Fibroblast of villous mesenchyme (primary cell): ENCODE measurements at regions not wholly inside any gene's neighbourhood (a gene's known extent, or its start where the extent isn't known, plus 50 kb on each side); places are given as distances from the start of the nearest gene placed in this dataset.

Experiments
- DNase-seq: peaks from one replicate; pipeline ENCODE4 v3.0.0-alpha.2; 2010; ENCODE audit warnings: low read depth
- H3K4me3 ChIP-seq: 2 replicates; pipeline ENCODE4 v1.5.1; 2011; ENCODE audit warnings: low read depth, mild to moderate bottlenecking, low read length
- TF ChIP-seq, protein P1 (sequence below): IDR thresholded peaks from 2 replicates; pipeline ENCODE4 v1.5.1; 2012; ENCODE audit warnings: low read depth, mild to moderate bottlenecking, low read length; ENCODE audit not compliant: insufficient read depth

- TF ChIP-seq, protein P1, sequence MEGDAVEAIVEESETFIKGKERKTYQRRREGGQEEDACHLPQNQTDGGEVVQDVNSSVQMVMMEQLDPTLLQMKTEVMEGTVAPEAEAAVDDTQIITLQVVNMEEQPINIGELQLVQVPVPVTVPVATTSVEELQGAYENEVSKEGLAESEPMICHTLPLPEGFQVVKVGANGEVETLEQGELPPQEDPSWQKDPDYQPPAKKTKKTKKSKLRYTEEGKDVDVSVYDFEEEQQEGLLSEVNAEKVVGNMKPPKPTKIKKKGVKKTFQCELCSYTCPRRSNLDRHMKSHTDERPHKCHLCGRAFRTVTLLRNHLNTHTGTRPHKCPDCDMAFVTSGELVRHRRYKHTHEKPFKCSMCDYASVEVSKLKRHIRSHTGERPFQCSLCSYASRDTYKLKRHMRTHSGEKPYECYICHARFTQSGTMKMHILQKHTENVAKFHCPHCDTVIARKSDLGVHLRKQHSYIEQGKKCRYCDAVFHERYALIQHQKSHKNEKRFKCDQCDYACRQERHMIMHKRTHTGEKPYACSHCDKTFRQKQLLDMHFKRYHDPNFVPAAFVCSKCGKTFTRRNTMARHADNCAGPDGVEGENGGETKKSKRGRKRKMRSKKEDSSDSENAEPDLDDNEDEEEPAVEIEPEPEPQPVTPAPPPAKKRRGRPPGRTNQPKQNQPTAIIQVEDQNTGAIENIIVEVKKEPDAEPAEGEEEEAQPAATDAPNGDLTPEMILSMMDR, result no peak
- peak; percentile 39 for DNase-seq
- H3K4me3 ChIP-seq, result no peak overlapping the region
Measured at GRCh38 chr10:91054325-91054724, 133.4 kb upstream of the ANKRD1 start.

DNA sequence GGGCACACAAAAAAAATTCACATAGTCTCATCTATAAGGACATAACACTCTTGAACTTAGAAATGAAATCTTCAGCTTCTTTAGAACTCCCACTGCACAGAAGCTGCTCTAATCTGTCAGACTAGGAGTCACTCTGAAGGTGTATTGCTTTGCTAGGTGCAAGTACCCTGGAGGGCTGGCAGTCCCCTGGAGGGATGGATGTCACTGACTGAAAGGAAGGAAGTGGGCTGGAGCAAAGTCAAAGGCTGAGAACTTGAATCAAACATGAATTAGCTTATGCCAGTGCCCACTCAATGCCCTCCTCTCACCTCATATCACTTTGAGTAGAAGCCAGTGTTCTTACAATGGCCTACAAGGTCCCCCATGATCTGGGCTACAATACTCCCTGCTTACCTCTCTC, 140.3 kb upstream of the ANKRD1 start:
- TF ChIP-seq, protein P1, result no peak
- no peak for DNase-seq
- H3K4me3 ChIP-seq, result no peak overlapping the region

DNA sequence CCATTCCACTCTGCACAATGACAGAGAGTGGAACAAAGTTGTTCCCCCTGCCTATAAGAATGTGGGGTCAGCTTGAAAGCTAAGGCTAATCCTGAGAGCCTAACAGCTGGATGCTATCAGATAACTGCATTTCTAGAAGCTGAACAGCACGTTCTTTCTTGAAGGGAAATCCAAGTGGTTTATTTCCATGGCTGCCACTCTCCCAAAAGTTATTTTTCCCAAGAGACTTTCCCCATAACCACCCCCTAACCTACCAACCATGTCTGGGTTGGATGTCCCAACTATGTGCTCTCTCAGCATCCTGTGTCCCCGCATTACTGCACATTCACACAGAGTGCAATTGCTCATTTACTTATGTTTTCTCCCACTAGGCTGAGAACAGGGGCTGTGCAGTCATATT, 140.7 kb upstream of the ANKRD1 start:
- no peak overlapping the region for H3K4me3 ChIP-seq
- TF ChIP-seq, protein P1, result no peak
- peak; percentile 52 for DNase-seq

GRCh38 chr10:91062091-91062490, 141.2 kb upstream of the ANKRD1 start:
- H3K4me3 ChIP-seq, result no peak overlapping the region
- TF ChIP-seq, protein P1, result no peak
- no peak for DNase-seq

DNA sequence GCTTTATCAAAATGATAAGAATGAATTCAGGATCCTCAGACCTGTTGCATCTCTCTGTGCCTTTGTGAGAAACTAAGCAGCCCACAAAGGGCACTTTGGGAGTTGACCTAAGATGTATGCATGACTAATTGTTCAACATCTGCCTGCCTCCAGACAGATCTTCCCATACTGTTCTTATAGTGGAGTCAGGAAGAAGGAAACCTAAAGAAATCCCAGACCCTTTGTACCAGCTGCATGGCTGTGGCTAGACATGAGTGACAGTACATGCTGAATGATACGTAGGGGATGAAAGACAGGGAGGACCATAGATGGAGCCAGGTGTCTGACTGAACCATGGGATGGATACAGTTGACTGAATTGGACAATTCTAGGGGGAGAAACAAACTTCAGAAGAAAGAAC, 148.7 kb upstream of the PCGF5 start:
- TF ChIP-seq, protein P1, result no peak
- DNase-seq, result no peak
- no peak overlapping the region for H3K4me3 ChIP-seq

- H3K4me3 ChIP-seq, result no peak overlapping the region
- TF ChIP-seq, protein P1, result no peak
- DNase-seq, result peak; percentile 7
Measured at GRCh38 chr10:91073286-91073979, 147.0 kb upstream of the PCGF5 start.
